HG02763 (cell line): ENCODE measurements at regions not wholly inside any gene's neighbourhood (a gene's known extent, or its start where the extent isn't known, plus 50 kb on each side); places are given as distances from the start of the nearest gene placed in this dataset.
"Not testable (repeated sequence)": the region's sequence is repeated elsewhere in the genome, so short reads cannot be mapped to it uniquely, and the experiment has no call there.

Experiments
- ATAC-seq: cut with Tn5 transposase; IDR thresholded peaks from one replicate; pipeline ENCODE4 v1.9.1; 2021; ENCODE audit warnings: mild to moderate bottlenecking, moderate library complexity; ENCODE audit not compliant: unreplicated experiment

DNA sequence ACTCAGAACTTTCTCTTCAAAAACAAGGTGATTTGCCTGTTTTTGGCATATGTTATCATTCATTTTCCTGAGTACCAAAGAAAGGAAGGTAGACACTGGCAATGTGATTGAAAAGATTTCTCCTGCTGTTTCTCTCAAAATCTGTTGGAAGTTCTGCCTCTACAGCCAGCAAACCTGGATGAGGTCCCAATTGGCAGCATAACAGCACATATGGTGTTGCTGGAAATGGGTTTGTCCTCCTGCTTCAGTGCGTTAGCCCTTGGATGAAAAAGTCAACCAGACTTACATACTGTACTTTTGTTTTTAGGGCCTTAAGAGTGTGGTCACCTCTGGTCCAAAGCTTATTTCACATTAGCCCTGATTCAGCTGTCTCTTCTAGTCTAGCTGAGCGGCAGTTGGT lies 237.6 kb upstream of the MME start:
- no peak for ATAC-seq

DNA sequence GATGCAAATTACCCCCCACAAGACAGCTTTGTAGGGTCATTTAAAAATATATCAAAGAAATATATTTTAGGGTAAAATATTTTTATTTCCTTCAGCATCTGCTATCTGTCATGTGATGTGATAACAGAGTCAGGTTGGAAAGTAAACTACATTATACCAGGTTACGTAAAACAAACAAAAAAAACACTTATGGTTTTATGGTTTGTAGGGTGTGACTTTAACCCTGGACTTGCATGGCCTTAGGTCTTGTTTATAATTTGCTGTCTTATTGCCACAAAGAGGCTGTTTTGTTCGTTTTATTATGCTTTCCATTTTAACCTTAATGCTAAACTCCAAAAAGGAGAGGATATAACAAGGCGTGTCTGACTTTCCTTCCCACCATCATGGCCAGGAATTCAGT lies 244.5 kb upstream of the MME start:
- no peak for ATAC-seq

DNA sequence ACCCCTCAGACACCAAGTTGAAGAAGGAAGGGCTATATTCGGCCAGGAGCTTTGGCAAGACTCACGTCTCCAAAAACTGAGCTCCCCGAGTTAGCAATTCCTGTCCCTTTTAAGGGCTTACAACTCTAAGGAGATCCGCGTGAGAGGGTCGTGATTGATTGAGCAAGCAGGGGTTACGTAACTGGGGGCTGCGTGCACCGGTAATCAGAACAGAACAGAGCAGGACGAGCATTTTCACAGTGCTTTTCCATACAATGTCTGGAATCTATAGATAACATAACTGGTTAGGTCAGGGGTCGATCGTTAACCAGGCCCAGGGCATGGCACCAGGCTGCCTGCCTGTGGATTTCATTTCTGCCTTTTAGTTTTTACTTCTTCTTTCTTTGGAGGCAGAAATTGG lies 245.3 kb upstream of the MME start:
- ATAC-seq, result not testable (repeated sequence)

DNA sequence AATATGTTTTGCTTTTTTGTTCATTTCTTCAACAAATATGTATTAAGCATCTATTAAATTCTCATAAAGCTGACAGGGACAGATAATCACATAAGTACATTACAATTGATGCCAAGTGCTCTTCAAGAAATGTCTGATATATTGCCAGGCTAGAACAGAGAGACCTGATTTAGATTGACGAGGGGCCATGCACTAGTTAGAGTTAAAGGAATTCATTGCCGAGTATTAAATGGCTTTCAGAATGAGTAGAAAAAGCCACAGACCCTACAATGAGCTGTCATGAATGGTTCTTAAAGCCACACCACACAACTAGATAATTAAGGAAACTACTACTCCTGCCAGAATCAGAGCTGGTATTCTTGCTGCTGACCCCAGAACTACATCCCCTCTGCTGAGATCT lies 250.2 kb upstream of the MME start:
- no peak for ATAC-seq

DNA sequence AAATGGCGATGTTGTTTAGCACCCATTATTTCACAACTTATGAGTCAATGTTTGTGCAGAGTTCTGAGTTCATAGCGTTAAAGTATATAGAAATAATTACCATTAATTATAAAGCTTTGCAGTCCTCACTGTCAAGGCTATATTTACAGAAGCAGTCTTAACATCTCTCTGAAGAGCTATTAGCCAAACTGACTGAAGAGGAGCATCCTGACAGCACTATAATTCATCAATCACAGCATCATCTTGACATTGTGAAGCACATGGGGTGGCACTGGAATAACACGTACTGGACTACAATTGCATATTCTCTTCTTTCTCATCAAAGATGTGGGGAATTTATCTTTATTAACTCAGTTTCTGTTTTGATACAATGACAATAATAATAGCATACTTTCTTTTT lies 260.6 kb upstream of the MME start:
- no peak for ATAC-seq

DNA sequence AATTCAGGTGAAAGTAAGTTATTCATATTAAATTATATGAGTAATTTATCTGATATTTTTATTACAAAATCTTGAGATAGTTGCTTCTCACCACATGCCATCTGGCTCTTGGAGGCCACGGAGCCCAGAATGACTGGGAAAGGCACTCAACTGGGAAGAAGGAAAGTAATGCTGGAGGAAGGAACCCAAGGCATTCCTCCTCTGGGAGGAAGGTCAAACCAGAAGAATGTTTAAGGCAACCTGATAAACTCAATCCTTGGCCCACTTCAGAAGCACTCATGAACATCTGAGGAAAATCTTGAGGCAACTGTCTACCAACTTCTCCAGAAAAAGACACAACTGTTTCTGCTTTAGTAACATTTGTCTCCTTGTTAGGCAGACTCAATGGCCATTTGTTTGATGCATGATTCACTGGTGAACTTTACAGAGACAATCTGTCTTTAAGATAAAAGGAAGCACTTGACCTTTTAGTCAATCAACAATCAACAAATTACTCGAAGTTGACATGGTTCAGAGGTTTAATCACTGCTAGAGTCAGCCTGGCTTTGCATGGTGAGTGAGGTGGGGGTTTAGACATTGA lies 261.4 kb upstream of the MME start:
- no peak for ATAC-seq

DNA sequence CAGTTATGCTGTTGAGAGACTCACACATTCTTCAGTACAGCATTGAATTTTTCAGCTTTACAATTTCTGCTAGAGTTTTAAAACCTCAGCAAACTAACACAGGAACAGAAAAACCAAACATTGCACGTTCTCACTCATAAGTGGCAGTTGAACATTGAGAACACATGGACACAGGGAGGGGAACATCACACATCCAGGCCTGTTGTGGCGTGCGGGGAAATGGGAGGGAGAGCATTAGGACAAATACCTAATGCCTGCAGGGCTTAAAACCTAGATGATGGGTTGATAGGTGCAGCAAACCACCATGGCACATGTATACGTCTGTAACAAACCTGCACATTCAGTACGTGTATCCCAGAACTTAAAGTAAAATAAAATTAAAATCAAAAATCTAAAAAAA lies 270.1 kb upstream of the MME start:
- not testable (repeated sequence) for ATAC-seq

DNA sequence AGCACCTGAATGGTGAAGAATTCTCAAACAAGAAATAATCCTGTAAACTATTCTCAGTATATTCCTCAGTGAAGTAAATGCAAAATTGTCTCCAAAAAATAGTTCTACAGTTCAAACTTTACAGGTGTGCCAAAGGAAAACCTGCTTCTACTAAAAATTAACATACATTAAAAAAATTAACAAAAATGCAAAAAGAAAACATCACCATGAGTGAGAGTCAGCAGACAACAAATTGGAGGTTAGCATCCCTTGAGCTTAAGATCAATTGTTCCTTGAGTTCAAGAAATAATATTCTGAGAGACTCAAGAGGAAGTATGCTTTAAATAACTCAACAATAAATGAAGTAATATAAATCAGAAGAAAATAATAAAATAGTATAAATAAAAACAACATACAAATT lies 278.4 kb upstream of the MME start:
- no peak for ATAC-seq

DNA sequence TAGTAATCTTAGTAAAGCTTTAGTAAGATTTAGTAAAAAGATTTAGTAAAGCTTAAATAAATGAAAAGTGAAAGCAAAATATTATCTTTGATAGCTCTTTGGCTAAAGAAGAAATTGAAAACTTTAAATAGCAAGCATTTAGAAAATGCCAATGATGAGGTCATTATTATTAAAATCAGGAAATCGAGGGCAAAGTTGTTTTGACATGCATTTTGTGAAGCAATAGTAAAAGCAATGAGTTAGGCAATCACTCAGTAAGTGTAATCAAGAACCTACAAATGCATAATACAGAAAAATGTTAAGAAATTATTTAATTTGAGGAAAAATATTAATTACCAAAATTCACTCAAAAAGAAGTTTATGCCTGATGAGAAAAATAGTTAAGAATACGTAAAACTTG lies 280.3 kb upstream of the MME start:
- ATAC-seq, result no peak

DNA sequence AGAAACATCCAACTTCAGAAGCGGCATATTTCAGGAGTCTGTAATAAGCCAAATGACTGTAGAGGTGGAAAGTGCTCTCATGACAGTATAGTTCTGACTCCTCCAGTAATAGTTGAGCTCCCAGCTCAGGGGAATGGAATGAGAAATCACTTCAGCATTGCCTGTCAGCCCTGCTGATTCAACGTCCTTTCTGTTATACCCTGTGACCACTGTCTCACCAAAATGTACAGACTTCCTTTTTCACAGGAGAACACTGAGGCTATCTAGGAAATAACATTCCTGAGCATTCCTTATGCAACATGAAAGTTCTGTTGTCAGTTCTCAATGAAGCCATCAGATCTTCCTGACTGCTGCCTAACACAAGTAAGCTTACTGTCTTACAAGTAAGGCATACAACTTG lies 284.5 kb upstream of the MME start:
- no peak for ATAC-seq

DNA sequence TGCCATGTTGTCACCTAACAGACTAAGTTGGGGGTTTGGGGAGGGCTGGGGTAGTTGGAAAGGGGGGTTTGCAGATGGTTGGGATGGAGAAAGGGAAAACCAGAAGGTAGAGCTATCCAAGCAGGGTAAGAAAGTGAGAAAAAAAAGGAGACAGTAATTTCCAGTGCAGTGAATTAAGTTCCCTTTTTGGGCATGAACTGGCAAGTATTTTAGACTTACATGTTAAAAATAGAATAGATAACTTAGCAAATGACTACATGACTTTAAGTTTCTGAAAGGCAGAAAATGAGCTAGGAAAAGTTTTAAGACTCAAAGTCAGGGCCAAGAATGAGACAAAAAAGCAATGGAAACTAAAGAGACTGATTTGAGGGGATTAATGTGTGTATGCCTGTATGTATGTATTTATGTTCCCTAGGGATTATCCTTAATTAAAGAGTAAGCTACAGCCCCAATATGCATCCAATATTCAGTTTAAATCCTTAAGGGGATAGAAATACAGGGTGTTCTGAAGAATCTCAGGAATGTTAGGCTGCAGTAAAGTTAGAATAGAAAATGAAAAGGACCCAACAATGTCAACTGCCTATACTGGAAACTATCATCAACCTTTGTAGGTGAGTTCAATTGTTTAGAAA lies 285.2 kb upstream of the MME start:
- ATAC-seq, result no peak

DNA sequence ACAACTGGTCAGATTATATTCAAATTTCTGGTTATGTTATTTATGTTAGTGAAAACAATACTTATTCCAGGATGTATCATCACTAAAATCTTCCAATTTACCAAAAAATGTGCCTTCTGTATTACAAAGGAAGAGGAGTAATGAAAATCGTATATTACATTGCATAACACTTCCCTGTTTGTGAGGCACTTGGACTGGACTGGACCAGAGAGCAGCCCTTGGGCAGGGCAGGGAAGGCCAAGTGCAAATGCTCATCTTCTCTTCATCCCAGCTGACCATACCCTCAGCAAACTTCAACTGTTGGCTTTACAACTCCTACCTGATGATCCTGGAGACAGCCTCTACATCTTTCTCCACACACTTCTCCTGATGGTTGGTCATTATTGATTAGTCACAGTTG lies 285.7 kb upstream of the MME start:
- no peak for ATAC-seq

DNA sequence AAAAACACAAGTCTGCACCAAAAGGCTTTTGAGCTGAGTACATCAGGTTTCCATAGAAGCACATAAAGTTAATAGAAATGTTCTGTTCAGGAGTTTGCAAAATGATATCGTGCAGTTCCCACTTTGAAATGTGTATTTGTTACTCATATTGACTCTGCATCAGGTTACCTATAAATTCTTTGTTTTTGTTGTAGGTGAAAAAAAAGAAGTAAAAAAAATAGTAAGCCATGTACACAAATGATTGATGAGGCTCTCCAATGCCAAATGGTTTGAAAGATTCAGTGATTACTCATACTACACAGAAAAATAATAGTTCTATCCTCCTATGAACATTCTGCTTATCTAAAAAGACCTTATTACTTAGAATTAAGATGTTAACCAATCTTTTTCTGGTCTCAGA lies 287.3 kb upstream of the MME start:
- no peak for ATAC-seq

DNA sequence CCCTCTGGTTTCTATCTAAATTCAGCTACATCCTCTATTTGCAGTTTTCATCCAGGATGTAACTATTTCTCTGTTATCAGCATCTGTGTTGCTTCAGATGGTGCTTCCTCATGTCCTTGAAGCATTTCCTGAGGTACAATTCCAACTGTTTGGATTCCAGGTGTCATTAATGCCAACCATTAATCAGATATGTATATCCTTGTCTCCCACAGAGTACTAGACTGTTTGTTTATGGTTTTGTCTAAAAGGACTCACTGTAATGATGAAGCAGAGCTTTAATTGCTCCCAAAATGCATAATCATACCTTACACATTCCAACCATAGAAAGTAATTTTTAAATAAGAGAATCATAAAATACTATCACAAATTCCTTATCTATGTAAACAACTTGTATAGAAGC lies 288.5 kb upstream of the MME start:
- no peak for ATAC-seq

DNA sequence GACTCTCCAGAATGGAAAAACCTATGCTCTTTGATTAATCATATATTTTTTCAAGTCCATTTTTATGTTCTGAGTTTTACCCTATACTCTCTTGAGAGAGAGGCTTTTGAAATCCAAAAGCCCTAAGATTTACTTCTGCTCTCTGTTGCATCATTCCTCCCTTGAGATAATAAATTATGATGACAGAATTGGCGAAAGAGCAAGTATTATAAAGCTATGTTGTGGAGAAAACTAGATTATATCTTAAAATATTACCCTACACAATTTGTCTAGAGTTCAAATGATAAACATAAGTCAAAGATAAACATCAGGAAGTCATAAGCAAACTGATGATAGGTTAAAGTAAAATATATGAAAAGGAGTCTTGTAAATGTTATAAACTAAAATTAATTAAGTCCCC lies 293.4 kb upstream of the MME start:
- ATAC-seq, result no peak

DNA sequence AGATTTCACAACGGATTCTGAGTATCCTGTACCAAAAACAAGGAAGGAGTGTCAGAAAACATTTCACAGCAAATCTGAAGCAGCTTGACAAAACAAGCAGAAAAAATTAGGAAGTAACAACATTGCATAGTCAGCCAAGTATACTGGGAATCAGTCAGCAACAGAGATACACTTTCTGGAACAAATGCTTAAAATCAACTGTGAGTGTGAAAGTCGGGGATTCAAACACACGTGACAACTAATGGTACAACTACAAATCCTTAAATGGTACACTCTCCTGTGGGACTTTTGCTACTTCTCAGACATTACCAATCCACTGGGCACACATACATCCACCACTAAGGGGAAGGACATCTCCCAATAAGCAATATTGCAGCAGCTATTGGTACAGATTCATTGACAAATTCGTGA lies 296.6 kb upstream of the MME start:
- ATAC-seq, result no peak

DNA sequence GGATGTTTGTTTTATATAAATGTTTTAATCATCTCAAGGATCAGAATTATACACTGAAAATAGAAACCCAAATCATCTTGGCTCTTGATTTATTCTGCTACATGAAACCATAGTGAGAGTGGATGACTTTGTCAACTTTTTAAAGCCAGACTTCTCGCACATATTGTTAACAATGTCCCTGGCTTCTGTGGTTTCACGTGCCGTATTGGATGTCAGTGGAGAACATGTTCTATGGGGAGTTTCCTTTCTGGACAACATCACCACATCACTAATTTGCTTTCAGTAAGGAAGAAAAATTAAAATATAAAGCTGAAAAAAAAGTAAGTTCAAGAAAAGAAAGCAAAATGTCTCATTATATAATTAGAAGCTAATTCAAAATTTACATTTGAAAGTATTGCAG lies 297.1 kb upstream of the MME start:
- ATAC-seq, result no peak

DNA sequence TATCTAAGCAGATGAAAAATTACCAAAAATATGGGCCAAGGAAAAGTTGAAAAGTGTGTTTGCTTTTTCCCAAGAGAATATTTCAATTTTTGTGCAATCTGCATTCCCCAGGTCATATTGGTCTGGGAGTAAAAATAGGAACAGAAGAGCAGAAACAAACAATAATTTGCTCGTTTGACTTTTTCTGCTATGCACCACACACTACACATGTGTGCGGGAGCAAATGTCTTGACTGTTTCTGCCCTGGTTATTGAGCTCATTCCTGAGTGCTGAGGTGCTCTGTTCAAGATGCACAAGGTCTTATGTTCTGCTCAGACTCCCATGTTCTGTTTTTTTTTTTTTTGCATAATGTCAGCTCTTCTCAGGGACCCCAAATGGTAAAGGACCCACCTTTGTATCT lies 298.0 kb upstream of the MME start:
- no peak for ATAC-seq

DNA sequence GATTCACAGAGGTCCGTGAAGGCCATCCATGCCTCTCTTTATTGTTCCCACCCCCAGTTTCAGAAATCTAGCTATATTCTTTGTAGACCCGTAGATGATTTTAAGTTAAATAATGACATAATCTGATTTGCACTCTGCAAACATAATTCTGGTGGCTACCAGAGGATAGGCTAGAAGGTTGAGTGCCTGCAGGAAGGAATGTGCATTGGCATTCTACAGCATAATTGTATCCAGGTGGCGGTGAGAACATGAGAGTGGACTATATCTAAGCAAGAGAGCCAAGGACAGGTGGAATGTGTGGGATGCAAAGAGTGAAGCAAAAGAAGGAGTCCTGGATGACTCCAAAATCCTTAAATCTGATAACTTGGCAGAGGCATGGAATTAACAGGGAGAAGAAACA lies 298.5 kb upstream of the MME start:
- ATAC-seq, result no peak

DNA sequence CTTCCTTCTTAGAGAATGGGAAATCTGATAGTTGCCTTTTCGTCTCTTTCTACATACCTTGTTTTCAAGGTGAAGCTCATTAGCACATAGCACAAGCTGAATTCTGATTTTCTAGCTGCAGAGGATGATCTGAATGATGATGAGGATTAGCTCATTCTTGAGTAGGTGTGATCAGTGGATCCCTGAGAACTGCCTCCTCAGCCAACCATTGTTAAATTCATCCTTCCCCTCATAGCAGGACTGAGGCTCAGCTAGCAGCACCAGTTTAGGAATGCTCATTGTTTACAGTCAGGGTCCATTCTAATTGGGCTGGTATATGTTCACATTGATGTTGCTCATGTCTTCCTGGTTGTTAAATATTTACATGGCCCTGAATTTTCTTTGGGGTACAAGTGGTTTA lies 299.9 kb upstream of the MME start:
- no peak for ATAC-seq

DNA sequence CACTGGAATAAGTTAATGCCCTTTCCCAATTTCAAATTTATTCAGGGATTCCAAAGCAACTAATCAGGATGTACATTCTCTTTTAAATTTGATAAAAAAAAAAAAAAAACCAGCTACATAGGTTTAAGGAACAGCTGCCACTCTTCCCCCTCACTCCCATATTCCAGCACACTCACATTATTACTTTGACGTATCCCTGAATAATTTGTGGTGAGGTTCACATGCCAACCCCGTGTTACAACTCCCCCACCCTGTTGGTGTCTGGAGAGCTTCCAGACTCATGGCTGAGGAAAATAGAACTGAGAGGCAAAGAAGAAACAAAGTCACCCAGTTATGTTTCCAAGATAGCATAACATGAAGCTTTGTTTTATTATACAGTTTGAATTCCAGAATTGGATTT lies 300.5 kb upstream of the MME start:
- no peak for ATAC-seq

DNA sequence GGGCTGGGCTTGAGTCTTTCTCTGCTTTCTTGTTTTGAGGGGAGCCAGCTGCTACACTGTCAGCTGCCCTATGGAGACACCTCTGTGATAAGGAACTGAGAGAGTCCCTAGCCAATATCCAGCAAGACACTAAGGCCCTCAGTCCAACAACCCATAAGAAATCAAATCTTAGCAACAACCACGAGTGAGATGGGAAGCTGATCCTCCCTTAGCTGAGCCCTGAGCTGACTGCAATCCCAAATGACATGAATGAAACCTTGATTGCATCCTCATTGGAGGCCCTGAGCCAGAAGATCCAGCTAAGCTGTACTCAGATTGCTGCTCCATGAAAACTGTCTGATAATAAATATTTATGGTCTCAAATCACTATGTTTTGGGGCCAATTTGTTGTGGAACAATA lies 302.1 kb upstream of the MME start:
- no peak for ATAC-seq

DNA sequence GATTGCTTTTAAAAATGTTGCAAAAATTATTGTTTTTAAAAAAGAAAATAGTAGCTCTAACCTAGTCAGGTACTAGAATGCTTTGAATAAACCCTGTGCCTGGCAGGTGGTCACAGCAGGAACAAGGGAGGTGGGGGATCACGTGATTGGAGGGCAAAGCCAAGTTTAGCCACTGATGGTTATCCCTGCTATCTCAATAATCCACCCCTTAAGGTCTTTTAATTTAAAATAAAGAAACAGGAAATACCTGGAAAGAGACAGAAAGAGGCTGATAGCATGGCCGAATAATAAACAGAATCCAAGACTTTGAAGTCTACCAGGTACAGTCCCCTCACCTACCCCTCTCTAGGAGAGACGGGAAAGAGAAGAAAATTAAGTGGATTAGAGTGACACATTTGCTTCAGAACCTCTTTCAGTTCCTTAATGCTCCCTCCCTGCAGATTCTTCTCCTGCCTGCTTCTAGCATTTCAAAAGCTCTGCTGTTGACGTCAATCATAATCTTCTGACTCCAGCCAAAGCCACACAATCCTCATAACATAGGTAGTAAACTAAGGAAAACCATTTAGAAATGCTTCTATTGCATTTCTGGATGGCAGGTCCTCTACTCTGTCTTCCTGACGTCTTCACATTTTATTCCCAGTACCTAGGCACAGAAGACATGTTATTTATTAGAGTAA lies 303.4 kb upstream of the MME start:
- ATAC-seq, result no peak
